GM18498 (cell line): ENCODE measurements at regions not wholly inside any gene's neighbourhood (a gene's known extent, or its start where the extent isn't known, plus 50 kb on each side); places are given as distances from the start of the nearest gene placed in this dataset.

Source experiments
- ATAC-seq: cut with Tn5 transposase; IDR thresholded peaks from one replicate; pipeline ENCODE4 v1.9.1; 2021; ENCODE audit warnings: mild to moderate bottlenecking, moderate library complexity; ENCODE audit not compliant: unreplicated experiment

- no peak for ATAC-seq
Observed at GRCh38 chr16:86016201-86016965, 117.4 kb downstream of the IRF8 start.

GRCh38 chr16:86018071-86018470, 119.1 kb downstream of the IRF8 start:
- no peak for ATAC-seq

GRCh38 chr16:86018487-86018886, 119.5 kb downstream of the IRF8 start:
- ATAC-seq: no peak

GRCh38 chr16:86018941-86019340, 120.0 kb downstream of the IRF8 start:
- no peak for ATAC-seq

GRCh38 chr16:86019446-86020047, 120.6 kb downstream of the IRF8 start:
- no peak for ATAC-seq

- no peak for ATAC-seq
Observed at GRCh38 chr16:86020971-86021370, 122.0 kb downstream of the IRF8 start.

DNA sequence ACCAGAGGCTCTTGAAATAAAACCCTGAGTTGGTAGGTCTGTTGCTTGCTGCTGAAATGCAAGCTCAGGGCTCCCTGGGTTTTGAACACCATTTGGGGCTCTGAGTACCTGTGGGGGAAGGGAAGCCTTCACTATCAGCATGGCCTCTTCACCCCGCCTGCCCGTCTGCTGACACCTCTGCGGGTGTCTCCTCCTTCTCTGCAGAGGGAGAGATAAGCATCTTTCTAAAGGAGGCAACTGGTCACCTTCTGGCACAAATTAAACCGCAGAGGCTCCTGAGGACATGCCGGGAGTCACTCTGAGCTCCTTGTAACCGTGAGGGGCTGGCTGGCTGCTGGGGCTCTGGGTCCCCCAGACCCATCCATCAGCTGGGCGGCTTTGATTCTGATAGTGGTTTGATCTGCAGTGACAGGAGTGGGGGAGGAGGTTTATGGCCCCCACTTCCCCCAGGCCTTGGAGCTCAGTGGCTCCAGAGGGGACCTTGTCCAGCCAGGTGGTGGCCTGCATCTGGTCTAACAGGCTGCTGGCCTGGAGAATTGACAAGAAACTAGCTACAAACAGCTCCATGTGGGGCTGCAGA, 123.5 kb downstream of the IRF8 start:
- ATAC-seq: no peak

- no peak for ATAC-seq
Observed at GRCh38 chr16:86024210-86024609, 125.2 kb downstream of the IRF8 start.

DNA sequence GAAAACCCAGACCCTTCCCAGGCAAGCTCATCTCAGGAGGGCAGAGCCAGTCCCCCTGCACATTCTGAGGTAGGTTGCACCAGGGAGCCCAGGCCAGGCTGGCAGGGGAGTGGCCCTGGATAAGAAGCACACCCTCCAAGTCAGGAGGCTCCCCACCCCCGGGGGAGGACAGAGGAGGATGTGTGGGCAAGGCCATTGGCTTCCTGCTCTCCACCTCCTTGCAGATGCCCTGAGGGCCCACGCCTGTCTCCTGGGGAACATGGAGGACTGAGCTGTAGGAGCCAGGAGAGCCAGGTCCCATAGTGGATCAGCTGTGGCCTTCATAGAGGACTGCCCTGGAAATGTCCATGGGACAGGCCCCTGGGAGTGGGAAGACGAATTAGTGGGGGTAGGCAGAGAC, 126.7 kb downstream of the IRF8 start:
- no peak for ATAC-seq

DNA sequence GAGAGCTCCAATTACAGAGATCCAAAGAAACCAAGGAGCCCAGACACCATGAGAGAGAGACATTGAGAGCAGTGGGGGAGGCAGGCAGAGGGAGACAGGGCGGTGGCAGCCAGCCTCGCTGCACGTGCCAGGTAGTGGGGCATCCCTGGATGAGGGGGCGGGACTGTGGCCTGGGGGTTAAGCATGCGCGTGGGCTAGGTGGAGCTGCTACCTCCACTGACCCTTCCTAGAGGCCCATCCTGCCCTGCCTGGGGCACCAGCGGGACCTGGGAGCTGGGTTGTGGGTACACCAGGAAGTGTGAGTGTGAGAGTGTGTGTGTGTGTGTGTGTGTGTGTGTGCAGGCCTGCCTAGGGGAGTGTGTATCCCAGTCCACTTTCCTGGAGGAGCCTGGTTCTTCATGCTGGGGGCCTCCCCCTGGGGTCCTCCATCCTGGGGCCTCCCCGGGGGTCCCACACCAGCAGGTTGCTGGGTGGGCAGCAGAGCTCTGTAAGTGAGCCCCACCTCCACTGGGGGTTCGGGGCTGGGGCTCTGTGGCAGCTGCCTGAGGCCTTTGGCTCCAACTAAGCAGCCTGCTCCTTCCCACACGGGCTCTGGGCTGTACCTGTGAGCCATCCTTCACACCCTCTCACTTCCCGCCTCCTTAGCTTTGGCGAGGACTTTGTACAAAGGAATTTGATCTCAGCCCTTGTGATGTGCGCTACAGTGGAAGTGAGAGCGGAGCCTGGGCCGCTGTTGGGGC, 127.4 kb downstream of the IRF8 start:
- no peak for ATAC-seq

GRCh38 chr16:86026916-86027315, 128.0 kb downstream of the IRF8 start:
- ATAC-seq: no peak

- no peak for ATAC-seq
Observed at GRCh38 chr16:86027373-86028126, 128.6 kb downstream of the IRF8 start.

DNA sequence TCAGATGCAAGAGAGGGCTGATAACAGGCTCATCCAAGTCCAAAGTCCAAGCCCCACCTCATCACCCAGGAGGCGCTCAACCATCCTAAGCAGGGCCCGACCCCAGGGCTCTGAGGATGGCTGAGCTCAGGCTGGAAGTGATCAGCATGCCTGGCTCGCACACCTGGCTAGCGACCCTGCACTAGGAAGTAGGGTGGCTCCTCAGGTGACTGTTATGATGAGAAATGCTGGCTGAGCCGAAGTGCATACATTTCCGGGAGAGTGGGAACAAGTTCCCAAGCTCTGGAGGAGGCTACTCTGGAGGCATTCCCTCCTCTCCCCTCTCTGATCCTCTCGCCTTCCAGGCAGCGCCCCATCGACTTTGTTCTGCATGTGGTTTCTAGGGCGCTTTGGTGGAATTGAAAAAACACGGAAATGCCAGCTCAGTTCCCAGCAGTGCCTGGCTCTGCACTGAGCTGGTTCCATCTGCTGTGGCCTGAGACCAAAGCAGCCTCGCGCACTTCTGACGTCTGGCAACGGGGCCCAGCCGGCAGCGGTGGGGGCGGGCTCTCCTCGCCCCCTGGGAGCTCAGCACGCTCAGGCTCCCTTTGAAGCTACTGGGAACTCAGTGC, 130.3 kb downstream of the IRF8 start:
- ATAC-seq: no peak

- no peak for ATAC-seq
Observed at GRCh38 chr16:86030116-86030515, 131.2 kb downstream of the IRF8 start.

GRCh38 chr16:86031141-86031678, 132.2 kb downstream of the IRF8 start:
- no peak for ATAC-seq

- ATAC-seq: no peak
Observed at GRCh38 chr16:86033016-86033474, 134.1 kb downstream of the IRF8 start.

- no peak for ATAC-seq
Observed at GRCh38 chr16:86033971-86034370, 135.0 kb downstream of the IRF8 start.

DNA sequence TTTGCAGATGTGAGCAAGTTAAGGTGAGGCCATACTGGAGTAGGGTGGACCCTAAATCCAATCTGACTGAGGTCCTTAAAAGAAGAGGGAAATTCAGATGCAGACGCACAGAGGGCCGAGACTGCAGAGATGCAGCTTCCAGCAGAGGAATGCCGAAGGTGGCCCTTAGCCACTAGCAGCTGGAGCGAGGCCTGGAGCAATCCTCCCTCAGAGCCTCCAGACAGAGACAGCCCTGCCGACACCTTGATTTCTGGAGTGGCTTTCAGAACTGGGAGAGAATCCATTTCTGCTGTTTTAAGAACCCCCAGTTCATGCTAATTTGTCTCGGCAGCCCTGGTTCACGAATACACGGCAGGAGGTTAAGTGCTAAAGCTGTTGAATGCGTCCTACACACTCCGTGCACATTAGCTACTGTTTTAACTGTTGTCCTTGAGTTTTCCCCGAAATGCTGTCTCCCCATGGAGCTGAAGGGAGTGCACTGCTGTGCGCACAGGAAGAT, 135.5 kb downstream of the IRF8 start:
- no peak for ATAC-seq

- ATAC-seq: no peak
Observed at GRCh38 chr16:86035906-86036305, 136.9 kb downstream of the IRF8 start.
